ENCODE measurements at regions not wholly inside any gene's neighbourhood (a gene's known extent, or its start where the extent isn't known, plus 50 kb on each side); places are given as distances from the start of the nearest gene placed in this dataset.

DNA sequence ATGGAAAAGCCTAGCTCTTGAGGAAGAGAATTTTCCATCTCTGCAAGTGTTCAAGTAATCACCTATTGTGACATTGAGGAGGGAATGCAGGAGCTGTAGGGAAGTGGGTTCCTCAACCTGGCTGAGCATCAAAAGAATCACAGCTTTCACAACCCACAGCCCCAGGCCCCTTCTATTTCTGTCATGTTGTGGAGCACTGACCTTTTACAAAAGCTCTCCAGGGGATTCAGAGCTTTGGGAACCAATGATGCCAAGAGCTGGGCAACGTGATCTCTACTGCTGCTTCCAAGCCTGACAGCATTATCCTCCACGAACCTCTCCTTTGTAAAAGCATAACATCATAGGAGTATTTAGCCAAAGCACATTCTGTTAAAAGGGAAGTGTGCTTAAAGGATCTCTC is 231.1 kb downstream of the ADAMTS9 start:
- no peak overlapping the region for H3K9ac ChIP-seq
- no peaks in the 10 kb centered on the region for H3K9me3 Mint-ChIP-seq
- H3F3A ChIP-seq (ENCODE audit: low read depth), result peaks cover 20% of the 10 kb centered on the region
- H3K27me3 ChIP-seq, result no peaks in the 10 kb centered on the region
- H3K4me3 Mint-ChIP-seq, result peak overlapping the region; percentile 10
- no peaks in the 10 kb centered on the region for H4K20me1 ChIP-seq (ENCODE audit: low read depth)
- H3K4me1 Mint-ChIP-seq, result peaks cover 76% of the 10 kb centered on the region
- peak overlapping the region; percentile 55 for H3K4me2 ChIP-seq
- peaks cover 7% of the 10 kb centered on the region for H3K27me3 Mint-ChIP-seq (ENCODE audit: insufficient read depth, low read depth)
- H3K9me3 ChIP-seq (ENCODE audit: low read depth), result no peaks in the 10 kb centered on the region
- TF ChIP-seq EZH2phosphoT487 (IDR thresholded peaks at IDR 0.05), result no peak
- TF ChIP-seq, protein P1, sequence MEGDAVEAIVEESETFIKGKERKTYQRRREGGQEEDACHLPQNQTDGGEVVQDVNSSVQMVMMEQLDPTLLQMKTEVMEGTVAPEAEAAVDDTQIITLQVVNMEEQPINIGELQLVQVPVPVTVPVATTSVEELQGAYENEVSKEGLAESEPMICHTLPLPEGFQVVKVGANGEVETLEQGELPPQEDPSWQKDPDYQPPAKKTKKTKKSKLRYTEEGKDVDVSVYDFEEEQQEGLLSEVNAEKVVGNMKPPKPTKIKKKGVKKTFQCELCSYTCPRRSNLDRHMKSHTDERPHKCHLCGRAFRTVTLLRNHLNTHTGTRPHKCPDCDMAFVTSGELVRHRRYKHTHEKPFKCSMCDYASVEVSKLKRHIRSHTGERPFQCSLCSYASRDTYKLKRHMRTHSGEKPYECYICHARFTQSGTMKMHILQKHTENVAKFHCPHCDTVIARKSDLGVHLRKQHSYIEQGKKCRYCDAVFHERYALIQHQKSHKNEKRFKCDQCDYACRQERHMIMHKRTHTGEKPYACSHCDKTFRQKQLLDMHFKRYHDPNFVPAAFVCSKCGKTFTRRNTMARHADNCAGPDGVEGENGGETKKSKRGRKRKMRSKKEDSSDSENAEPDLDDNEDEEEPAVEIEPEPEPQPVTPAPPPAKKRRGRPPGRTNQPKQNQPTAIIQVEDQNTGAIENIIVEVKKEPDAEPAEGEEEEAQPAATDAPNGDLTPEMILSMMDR (IDR thresholded peaks at IDR 0.05), result no peak
- TF ChIP-seq EZH2 (IDR thresholded peaks at IDR 0.05), result no peak
- H3K4me3 ChIP-seq, result no peak overlapping the region
- H3K36me3 ChIP-seq, result no peaks in the 10 kb centered on the region
- no peaks in the 10 kb centered on the region for H3K79me2 ChIP-seq (ENCODE audit: low read depth)
- H3K27ac Mint-ChIP-seq, result no peak overlapping the region
- H3K4me1 ChIP-seq, result peaks cover 46% of the 10 kb centered on the region
- H2AFZ ChIP-seq (replicated peaks), result peak overlapping the region; percentile 27
- H3K36me3 Mint-ChIP-seq, result no peaks in the 10 kb centered on the region
- DNase-seq (ENCODE audit: low spot score), result peak; percentile 52
- H3K27ac ChIP-seq, result no peak overlapping the region

DNA sequence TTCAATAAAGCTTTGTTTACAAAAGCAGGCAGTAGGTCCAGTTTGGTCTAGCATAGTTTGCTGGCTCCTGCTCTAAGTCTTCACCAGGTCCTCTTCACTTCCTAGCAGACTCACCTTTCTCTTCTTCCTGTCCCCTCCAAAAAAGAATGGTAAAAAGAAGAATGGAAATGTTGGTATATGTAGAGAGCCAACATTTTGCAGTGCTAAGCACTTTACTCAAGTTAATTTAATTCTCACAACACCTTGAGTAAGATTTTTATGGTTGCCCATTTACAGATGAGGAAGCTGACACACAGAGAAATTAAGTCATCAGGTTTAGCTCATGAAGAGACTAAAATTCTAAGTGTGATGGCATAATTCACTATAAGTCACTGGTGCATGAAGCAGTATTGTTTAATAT is 230.1 kb upstream of the PRICKLE2 start:
- H3K4me1 Mint-ChIP-seq, result peaks cover 77% of the 10 kb centered on the region
- DNase-seq (ENCODE audit: low spot score), result no peak
- Histone ChIP-seq H3K27me3 (no peaks in the 10 kb centered on the region), H3K4me1 (peaks cover 50% of the 10 kb centered on the region), H3K4me3 (no peak overlapping the region), H2AFZ (replicated peaks) (no peak overlapping the region), H3K79me2 (ENCODE audit: low read depth) (no peaks in the 10 kb centered on the region), H3K27ac (no peak overlapping the region), H3K9me3 (ENCODE audit: low read depth) (no peaks in the 10 kb centered on the region), H4K20me1 (ENCODE audit: low read depth) (no peaks in the 10 kb centered on the region), H3K9ac (no peak overlapping the region), H3K36me3 (no peaks in the 10 kb centered on the region), H3K4me2 (no peak overlapping the region), H3F3A (ENCODE audit: low read depth) (peaks cover 25% of the 10 kb centered on the region)
- no peaks in the 10 kb centered on the region for H3K36me3 Mint-ChIP-seq
- peaks cover 8% of the 10 kb centered on the region for H3K27me3 Mint-ChIP-seq (ENCODE audit: insufficient read depth, low read depth)
- no peak overlapping the region for H3K4me3 Mint-ChIP-seq
- peak overlapping the region; percentile 13 for H3K27ac Mint-ChIP-seq
- TF ChIP-seq, protein P1 (IDR thresholded peaks at IDR 0.05), result no peak
- TF ChIP-seq EZH2phosphoT487 (IDR thresholded peaks at IDR 0.05), result no peak
- no peak for TF ChIP-seq EZH2 (IDR thresholded peaks at IDR 0.05)
- no peaks in the 10 kb centered on the region for H3K9me3 Mint-ChIP-seq

DNA sequence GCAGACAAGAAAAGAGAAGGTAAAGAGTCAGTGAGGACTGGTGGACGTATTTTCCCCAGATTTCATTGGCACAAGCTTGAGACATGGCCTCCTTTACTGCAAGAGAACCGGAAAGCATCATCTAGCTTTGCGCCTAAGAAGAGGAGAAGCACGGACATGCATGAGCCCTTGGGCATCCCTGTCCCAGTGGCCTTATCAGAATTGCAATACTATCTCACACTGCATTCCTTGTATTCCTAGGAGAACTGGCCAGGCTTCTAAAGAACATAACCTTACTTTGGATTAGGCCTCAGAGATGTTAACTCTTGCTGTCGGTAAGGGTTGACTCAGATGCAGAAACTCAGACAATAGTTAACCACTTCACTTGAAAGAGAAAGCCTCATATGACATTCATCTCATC is 229.5 kb upstream of the PRICKLE2 start:
- H2AFZ ChIP-seq (replicated peaks), result no peak overlapping the region
- TF ChIP-seq EZH2phosphoT487 (IDR thresholded peaks at IDR 0.05), result no peak
- TF ChIP-seq, protein P1 (IDR thresholded peaks at IDR 0.05), result no peak
- TF ChIP-seq EZH2 (IDR thresholded peaks at IDR 0.05), result no peak
- peaks cover 50% of the 10 kb centered on the region for H3K4me1 ChIP-seq
- H3K9me3 ChIP-seq (ENCODE audit: low read depth), result no peaks in the 10 kb centered on the region
- H3K36me3 ChIP-seq, result no peaks in the 10 kb centered on the region
- peaks cover 8% of the 10 kb centered on the region for H3K27me3 Mint-ChIP-seq (ENCODE audit: insufficient read depth, low read depth)
- no peak overlapping the region for H3K4me2 ChIP-seq
- H3K27me3 ChIP-seq, result no peaks in the 10 kb centered on the region
- H3K27ac ChIP-seq, result no peak overlapping the region
- no peak overlapping the region for H3K27ac Mint-ChIP-seq
- no peaks in the 10 kb centered on the region for H3K79me2 ChIP-seq (ENCODE audit: low read depth)
- no peak overlapping the region for H3K4me3 ChIP-seq
- DNase-seq (ENCODE audit: low spot score), result no peak
- no peaks in the 10 kb centered on the region for H3K36me3 Mint-ChIP-seq
- H3K9me3 Mint-ChIP-seq, result no peaks in the 10 kb centered on the region
- H3K9ac ChIP-seq, result no peak overlapping the region
- H3K4me1 Mint-ChIP-seq, result peaks cover 74% of the 10 kb centered on the region
- no peaks in the 10 kb centered on the region for H4K20me1 ChIP-seq (ENCODE audit: low read depth)
- no peak overlapping the region for H3K4me3 Mint-ChIP-seq
- H3F3A ChIP-seq (ENCODE audit: low read depth), result peaks cover 25% of the 10 kb centered on the region
